MM.1S (cell line): ENCODE measurements at regions not wholly inside any gene's neighbourhood (a gene's known extent, or its start where the extent isn't known, plus 50 kb on each side); places are given as distances from the start of the nearest gene placed in this dataset.

ENCODE experiments used
- DNase-seq: peaks from one replicate; pipeline ENCODE4 v3.0.0-alpha.2; 2015
- H2AFZ ChIP-seq: fragments of 300-600 bp; sonication (generic); 2 replicates; pipeline ENCODE4 v1.6.0; 2016; ENCODE audit warnings: antibody characterized with exemption, low read length
- H3F3A ChIP-seq: fragments of 300-600 bp; sonication (generic); 2 replicates; pipeline ENCODE4 v1.6.1; 2016; ENCODE audit warnings: mild to moderate bottlenecking, antibody characterized with exemption, low read length, moderate library complexity, mixed read lengths; ENCODE audit not compliant: insufficient read depth
- H3K27ac ChIP-seq: fragments of 300-600 bp; sonication (generic); 2 replicates; pipeline ENCODE4 v1.5.1; 2016; ENCODE audit warnings: mild to moderate bottlenecking, low read length
- H3K27me3 ChIP-seq: fragments of 300-600 bp; sonication (generic); replicated peaks from 2 replicates; pipeline ENCODE4 v1.6.0; 2016; ENCODE audit warnings: low read length; ENCODE audit not compliant: insufficient read depth
- H3K36me3 ChIP-seq: fragments of 300-600 bp; sonication (generic); replicated peaks from 2 replicates; pipeline ENCODE4 v1.6.1; 2016; ENCODE audit warnings: mild to moderate bottlenecking, low read length, mixed read lengths; ENCODE audit not compliant: insufficient read depth
- H3K4me1 ChIP-seq: fragments of 300-600 bp; sonication (generic); 2 replicates; pipeline ENCODE4 v1.6.1; 2016; ENCODE audit warnings: low read length, mixed read lengths
- H3K4me2 ChIP-seq: fragments of 300-600 bp; sonication (generic); 2 replicates; pipeline ENCODE4 v1.6.0; 2016; ENCODE audit warnings: low read depth, low read length
- H3K4me3 ChIP-seq: fragments of 300-600 bp; sonication (generic); 2 replicates; pipeline ENCODE4 v1.5.1; 2016; ENCODE audit warnings: low read length, mixed read lengths
- H3K79me2 ChIP-seq: fragments of 300-600 bp; sonication (generic); 2 replicates; pipeline ENCODE4 v1.6.1; 2016; ENCODE audit warnings: mixed run types, low read length, mixed read lengths
- H3K9ac ChIP-seq: fragments of 300-600 bp; sonication (generic); 2 replicates; pipeline ENCODE4 v1.6.1; 2016; ENCODE audit warnings: low read length, mixed read lengths
- H3K9me2 ChIP-seq: fragments of 300-600 bp; sonication (generic); replicated peaks from 2 replicates; pipeline ENCODE4 v1.6.1; 2016; ENCODE audit warnings: mild to moderate bottlenecking, low read length, mixed read lengths; ENCODE audit not compliant: insufficient read depth
- H3K9me3 ChIP-seq: fragments of 300-600 bp; sonication (generic); replicated peaks from 2 replicates; pipeline ENCODE4 v1.6.1; 2016; ENCODE audit warnings: mild to moderate bottlenecking, low read length, mixed read lengths; ENCODE audit not compliant: insufficient read depth
- H4K20me1 ChIP-seq: fragments of 300-600 bp; sonication (generic); 2 replicates; pipeline ENCODE4 v1.6.1; 2016; ENCODE audit warnings: mild to moderate bottlenecking, low read length, moderate library complexity, mixed read lengths; ENCODE audit not compliant: insufficient read depth
- EZH2 ChIP-seq: fragments of 300-600 bp; sonication (generic); optimal IDR thresholded peaks from 2 replicates; pipeline ENCODE3; 2017; ENCODE audit warnings: low read depth, mild to moderate bottlenecking, antibody characterized with exemption, low read length, mixed read lengths
- EZH2phosphoT487 ChIP-seq: fragments of 300-600 bp; sonication (generic); IDR thresholded peaks from 2 replicates; pipeline ENCODE4 v1.6.1; 2018; ENCODE audit warnings: antibody characterized with exemption, low read length
- TF ChIP-seq, protein P1 (sequence below): fragments of 300-600 bp; sonication (generic); IDR thresholded peaks from 2 replicates; pipeline ENCODE4 v1.5.1; 2016; ENCODE audit warnings: antibody characterized with exemption, low read length, mixed read lengths

- no peaks in the 10 kb centered on the region for H3K79me2 ChIP-seq
- no peaks in the 10 kb centered on the region for H3K4me1 ChIP-seq
- no peaks in the 10 kb centered on the region for H3K9me3 ChIP-seq
- H3K27ac ChIP-seq = no peak overlapping the region
- H3K4me3 ChIP-seq = no peak overlapping the region
- no peak overlapping the region for H3K9ac ChIP-seq
- H3K36me3 ChIP-seq = no peaks in the 10 kb centered on the region
- TF ChIP-seq, protein P1, sequence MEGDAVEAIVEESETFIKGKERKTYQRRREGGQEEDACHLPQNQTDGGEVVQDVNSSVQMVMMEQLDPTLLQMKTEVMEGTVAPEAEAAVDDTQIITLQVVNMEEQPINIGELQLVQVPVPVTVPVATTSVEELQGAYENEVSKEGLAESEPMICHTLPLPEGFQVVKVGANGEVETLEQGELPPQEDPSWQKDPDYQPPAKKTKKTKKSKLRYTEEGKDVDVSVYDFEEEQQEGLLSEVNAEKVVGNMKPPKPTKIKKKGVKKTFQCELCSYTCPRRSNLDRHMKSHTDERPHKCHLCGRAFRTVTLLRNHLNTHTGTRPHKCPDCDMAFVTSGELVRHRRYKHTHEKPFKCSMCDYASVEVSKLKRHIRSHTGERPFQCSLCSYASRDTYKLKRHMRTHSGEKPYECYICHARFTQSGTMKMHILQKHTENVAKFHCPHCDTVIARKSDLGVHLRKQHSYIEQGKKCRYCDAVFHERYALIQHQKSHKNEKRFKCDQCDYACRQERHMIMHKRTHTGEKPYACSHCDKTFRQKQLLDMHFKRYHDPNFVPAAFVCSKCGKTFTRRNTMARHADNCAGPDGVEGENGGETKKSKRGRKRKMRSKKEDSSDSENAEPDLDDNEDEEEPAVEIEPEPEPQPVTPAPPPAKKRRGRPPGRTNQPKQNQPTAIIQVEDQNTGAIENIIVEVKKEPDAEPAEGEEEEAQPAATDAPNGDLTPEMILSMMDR = no peak
- TF ChIP-seq EZH2 (no peak), EZH2phosphoT487 (no peak)
- no peaks in the 10 kb centered on the region for H4K20me1 ChIP-seq
- 0 out of 2 replicates have a peak, but pooled peaks cover 4% of the 10 kb centered on the region for H3K9me2 ChIP-seq
- H3K27me3 ChIP-seq = no peaks in the 10 kb centered on the region
- no peak overlapping the region for H3K4me2 ChIP-seq
- no peaks in the 10 kb centered on the region for H3F3A ChIP-seq
- H2AFZ ChIP-seq = no peak overlapping the region
- DNase-seq = no peak
These were observed 446.5 kb downstream of the GABRG2 start for GRCh38 chr5:162514116-162514515.

GRCh38 chr5:162520878-162521277 is 453.3 kb downstream of the GABRG2 start:
- Histone ChIP-seq H3K4me3 (no peak overlapping the region), H3K79me2 (no peaks in the 10 kb centered on the region), H3K27ac (no peak overlapping the region), H4K20me1 (no peaks in the 10 kb centered on the region), H3F3A (no peaks in the 10 kb centered on the region), H3K9ac (no peak overlapping the region), H3K27me3 (no peaks in the 10 kb centered on the region), H3K9me2 (0 out of 2 replicates have a peak, but pooled peaks cover 2% of the 10 kb centered on the region), H3K4me1 (no peaks in the 10 kb centered on the region), H2AFZ (no peak overlapping the region), H3K9me3 (no peaks in the 10 kb centered on the region), H3K4me2 (no peak overlapping the region), H3K36me3 (no peaks in the 10 kb centered on the region)
- DNase-seq = no peak
- TF ChIP-seq EZH2 (no peak), EZH2phosphoT487 (no peak)
- TF ChIP-seq, protein P1 = no peak

DNA sequence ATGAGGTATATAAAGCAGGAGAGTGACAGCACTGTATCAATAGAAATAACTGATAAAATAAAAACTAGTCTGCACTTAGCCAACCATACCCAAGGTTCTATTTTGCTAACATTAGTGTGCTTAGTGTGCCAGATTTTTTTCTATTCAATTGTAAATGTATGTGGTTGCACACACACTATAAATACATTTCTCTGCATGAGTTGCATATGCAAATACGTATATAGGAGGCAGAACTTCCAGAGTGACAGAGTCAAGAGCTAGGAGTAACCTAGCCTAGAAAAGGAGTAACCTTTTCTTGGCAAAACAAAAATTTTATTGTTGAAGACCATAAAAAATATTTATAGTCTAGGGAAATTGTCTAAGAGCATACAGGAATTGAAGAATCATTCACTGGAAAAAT is 461.6 kb downstream of the GABRG2 start:
- H3K79me2 ChIP-seq = no peaks in the 10 kb centered on the region

More for the DNA sequence above, 461.6 kb downstream of the GABRG2 start:
- Histone ChIP-seq H3K9me2 (no peaks in the 10 kb centered on the region), H3K9me3 (no peaks in the 10 kb centered on the region), H3K9ac (no peak overlapping the region), H3K4me3 (no peak overlapping the region), H4K20me1 (no peaks in the 10 kb centered on the region), H2AFZ (no peak overlapping the region), H3K4me2 (no peak overlapping the region), H3F3A (no peaks in the 10 kb centered on the region), H3K36me3 (no peaks in the 10 kb centered on the region), H3K27me3 (no peaks in the 10 kb centered on the region), H3K4me1 (no peaks in the 10 kb centered on the region), H3K27ac (no peak overlapping the region)
- TF ChIP-seq EZH2phosphoT487 = no peak
- TF ChIP-seq EZH2 = no peak
- TF ChIP-seq, protein P1 = no peak
- DNase-seq = no peak
